ENCODE measurements at regions not wholly inside any gene's neighbourhood (a gene's known extent, or its start where the extent isn't known, plus 50 kb on each side); places are given as distances from the start of the nearest gene placed in this dataset.

- DNase-seq = no peak
These were observed 129.6 kb upstream of the CNTN6 start for GRCh38 chr3:963255-963654.

DNA sequence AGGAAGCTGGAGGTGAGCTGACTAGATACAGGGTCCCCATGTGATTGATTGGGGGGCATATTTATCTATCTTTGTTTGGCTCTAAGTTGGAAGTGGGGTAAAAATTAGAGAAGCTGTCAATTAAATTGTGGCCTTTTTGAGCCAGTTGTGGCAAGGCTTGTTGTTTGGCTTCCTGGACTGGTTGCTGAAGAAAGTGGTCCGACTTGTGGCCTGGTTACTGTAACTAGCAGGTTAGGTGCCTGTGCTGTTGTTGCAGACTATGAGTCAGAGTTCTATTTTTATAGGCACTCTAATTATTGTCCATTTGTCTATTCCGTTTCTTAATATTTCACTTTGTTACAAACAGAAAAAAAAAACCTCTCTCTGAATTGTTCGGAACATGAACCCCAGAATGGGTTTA lies 129.1 kb upstream of the CNTN6 start:
- DNase-seq = no peak

DNA sequence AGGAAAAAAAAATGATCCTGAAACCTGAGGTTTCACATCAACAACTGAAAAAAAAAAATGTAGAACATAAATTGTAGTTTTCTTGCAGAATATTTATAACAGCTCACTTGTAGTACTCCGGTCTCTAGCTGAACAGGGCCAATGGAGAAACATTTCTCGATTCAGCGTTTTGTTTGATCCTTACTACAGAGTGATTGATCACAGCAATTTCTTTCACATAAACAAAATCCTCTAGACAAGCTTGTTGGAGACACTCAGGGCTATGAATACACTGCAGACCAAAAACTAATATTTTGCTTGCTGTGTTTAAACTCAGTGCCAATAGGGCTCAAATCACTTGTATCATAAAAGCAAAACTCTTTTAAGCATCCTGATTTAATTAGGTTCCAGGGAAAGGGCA lies 127.0 kb upstream of the CNTN6 start:
- no peak for DNase-seq

DNA sequence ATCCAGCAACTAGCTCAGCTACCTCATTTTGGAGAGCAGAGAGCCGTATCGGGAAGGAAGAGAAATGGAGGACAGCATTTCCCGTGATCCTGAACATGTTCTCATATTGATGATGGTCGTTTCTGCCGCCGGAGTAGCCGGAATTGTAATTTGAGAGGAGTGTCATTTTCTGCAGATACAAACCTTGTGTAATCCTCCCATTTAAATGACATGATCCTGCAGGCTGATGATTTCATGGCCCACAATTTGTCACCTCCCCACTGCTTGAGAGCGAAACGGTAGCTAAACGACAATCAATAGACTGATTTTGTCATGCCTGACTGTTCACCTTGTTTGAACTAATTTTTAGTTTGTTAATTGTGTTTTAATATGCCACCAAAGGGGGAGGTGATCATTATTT lies 126.5 kb upstream of the CNTN6 start:
- no peak for DNase-seq

DNA sequence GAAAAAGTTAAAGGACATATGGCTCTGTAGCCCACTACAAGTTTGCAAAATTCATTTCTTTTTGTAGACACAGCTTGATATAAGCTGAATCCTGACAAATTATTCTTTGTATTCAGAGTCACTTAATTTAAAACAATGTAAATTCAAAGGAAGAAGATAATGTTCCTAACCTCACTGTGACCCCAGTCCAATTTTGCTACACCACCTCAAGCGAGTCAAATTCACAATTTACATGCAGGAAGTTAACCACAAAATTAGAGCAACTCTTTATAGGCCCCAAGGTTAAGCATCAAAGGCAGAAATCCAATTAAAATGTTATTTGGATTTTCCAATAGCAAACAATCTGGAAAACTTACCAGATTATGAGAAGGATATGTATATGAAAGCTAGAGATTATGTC lies 119.5 kb upstream of the CNTN6 start:
- DNase-seq = no peak

DNA sequence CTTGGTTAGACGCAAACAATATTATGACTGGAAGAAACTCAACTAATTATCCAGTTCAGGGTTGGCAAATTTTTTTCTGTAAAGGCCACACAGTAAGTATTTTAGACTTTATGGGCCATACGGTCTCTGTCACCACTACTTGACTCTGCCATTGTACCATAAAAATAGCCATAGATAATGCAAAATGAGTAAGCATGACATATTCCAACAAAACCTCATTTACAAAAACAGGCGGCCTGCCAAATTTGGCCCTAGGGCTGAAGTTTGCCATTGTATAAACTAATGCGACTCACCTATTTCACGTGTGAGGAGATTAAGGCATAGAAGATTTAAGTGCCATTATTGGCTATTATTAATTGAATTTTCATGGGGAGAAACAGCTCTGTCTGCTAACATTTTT lies 116.8 kb upstream of the CNTN6 start:
- DNase-seq = no peak

GRCh38 chr3:981156-981555 lies 111.7 kb upstream of the CNTN6 start:
- DNase-seq = no peak

- no peak for DNase-seq
These were observed 104.0 kb upstream of the CNTN6 start for GRCh38 chr3:988785-989184.

- no peak for DNase-seq
These were observed 100.0 kb upstream of the CNTN6 start for GRCh38 chr3:992871-993270.

GRCh38 chr3:1002010-1002409 lies 90.8 kb upstream of the CNTN6 start:
- DNase-seq = no peak

DNA sequence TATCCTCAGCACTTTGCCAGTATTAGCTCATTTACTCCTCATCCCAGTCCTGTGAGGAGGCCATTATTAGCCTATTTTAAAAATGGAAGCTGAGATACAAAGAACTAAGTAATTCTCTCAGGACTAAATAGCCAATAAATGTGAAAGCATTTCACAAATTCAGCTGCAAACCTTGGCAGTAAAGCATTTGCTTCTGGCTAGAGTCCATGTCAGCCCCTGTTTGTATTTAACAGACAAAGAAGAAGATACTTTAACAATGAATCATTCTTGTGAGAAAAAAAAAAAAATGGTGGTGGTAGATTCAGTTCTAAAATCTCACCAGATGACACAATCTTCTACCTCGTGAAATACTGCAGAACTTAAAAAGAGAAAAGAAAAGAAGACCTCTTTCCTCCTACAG lies 85.0 kb upstream of the CNTN6 start:
- no peak for DNase-seq

GRCh38 chr3:1010228-1010627 lies 82.6 kb upstream of the CNTN6 start:
- DNase-seq = no peak

DNA sequence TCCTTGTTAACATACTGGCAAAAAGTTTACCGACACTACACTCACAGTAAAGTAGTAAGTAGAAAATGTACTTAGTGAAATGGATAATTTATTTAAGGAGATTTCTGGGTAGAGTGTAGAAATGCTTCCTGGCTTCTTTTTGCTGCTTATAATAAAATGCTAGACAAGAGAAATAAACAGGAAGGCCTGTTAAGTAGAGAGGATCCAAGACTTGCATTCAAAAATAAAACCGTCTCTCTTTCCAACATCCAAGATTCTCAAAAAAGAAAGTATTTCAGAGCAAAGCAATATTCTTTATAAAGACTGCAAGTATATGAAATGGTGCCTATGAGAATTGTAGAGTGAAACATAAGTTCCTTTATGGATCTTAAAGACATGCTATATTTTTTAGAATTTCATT lies 77.0 kb upstream of the CNTN6 start:
- no peak for DNase-seq

DNA sequence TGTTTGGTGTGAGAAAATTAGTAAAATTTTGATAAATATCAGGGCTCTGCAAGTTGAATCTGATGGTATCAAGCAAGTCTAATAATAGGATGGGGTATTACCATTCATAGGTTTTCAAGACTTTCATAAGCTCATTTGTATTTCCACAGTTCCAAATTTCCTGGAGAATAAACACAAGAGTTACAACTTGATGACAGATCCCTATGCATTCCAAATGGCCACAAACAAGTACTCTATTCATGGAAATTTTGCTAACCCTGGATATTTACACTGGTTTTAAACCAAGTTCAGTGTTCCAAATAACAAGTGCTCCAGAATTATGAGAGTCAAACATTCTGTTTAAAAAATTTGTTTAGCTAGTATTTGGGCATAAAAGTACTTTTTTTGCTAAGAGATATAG lies 75.0 kb upstream of the CNTN6 start:
- DNase-seq = no peak

DNA sequence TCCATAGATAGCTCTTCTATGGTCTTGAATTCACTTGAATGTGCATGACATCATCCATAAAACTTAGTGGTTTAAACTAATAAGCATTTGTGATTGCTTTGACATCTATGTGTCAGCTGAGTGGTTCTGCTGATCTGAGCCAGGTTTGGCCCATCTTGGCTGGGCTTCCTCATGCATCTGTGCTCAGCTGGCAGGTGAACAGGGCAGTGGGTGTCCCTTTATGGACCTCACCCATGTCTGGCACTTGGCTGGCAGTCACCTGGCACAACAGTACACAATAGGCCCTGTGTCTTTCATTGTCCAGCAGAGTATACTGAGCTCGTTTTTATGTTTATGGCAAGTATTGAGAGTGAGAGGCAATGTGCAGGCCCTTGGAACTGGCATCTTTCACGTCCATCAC lies 73.7 kb upstream of the CNTN6 start:
- no peak for DNase-seq

- DNase-seq = no peak
These were observed 66.4 kb upstream of the CNTN6 start for GRCh38 chr3:1026395-1026794.

GRCh38 chr3:1036207-1036826 lies 56.5 kb upstream of the CNTN6 start:
- no peak for DNase-seq

- no peak for DNase-seq
These were observed 55.2 kb upstream of the CNTN6 start for GRCh38 chr3:1037631-1038030.

Data from inflammatory macrophage treated with lipopolysaccharide for 1 hour (primary cell).